ENCODE measurements at regions not wholly inside any gene's neighbourhood (a gene's known extent, or its start where the extent isn't known, plus 50 kb on each side); places are given as distances from the start of the nearest gene placed in this dataset.

DNA sequence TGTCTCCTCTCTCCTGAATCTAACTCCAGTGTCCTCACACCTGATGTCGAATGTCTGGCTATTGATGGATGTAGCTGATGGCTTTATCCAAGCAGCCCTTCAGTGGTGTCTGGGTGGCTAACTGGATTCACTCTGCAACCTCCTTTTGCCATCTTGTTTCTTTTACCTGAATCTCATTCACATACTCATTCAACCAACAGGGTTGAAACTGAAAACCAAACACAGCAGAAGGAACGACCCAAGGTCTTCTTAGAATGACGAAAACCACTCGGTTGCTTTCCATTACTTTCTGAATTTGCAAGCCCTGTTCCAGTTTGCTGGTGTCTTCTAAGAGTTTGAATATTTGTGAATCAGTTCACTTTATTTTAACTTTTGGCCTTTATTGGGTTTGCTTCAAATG lies 424.3 kb upstream of the CXADR start:
- Histone ChIP-seq H3K4me3 (no peak overlapping the region), H3K27ac (no peak overlapping the region), H3K4me1 (no peaks in the 10 kb centered on the region), H3K9me3 (no peaks in the 10 kb centered on the region), H3K36me3 (no peaks in the 10 kb centered on the region), H3K27me3 (no peaks in the 10 kb centered on the region)
- 92% methylated on average over 4 of the region's 4 CpGs for WGBS
- TF ChIP-seq POLR2AphosphoS5 (IDR thresholded peaks at IDR 0.05) (no peak), POLR2A (IDR thresholded peaks at IDR 0.05) (no peak), EP300 (IDR thresholded peaks at IDR 0.05) (no peak)
- TF ChIP-seq, protein P1, sequence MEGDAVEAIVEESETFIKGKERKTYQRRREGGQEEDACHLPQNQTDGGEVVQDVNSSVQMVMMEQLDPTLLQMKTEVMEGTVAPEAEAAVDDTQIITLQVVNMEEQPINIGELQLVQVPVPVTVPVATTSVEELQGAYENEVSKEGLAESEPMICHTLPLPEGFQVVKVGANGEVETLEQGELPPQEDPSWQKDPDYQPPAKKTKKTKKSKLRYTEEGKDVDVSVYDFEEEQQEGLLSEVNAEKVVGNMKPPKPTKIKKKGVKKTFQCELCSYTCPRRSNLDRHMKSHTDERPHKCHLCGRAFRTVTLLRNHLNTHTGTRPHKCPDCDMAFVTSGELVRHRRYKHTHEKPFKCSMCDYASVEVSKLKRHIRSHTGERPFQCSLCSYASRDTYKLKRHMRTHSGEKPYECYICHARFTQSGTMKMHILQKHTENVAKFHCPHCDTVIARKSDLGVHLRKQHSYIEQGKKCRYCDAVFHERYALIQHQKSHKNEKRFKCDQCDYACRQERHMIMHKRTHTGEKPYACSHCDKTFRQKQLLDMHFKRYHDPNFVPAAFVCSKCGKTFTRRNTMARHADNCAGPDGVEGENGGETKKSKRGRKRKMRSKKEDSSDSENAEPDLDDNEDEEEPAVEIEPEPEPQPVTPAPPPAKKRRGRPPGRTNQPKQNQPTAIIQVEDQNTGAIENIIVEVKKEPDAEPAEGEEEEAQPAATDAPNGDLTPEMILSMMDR (IDR thresholded peaks at IDR 0.05): no peak
- no peak for DNase-seq (ENCODE audit: low spot score in 2 of 2)

DNA sequence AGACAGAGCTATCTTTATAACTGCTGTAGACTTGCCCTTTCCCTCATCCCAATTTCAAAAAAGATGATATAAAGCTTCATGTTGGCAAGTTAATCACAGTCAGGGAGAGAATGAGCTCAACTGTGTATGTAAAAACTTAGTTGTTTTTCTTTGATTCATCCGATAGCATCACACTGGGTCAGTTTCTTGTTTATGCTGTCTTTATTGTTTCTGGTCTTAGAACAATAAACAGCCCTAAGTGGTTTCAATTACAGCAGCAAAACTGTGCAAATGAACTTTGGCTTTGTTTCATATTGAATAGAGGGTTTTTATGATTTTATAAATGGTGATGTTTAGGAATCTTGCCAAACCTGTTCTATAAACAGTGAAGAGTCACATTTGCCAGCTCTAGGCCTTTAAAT lies 423.8 kb upstream of the CXADR start:
- no peaks in the 10 kb centered on the region for H3K9me3 ChIP-seq
- TF ChIP-seq POLR2AphosphoS5 (IDR thresholded peaks at IDR 0.05): no peak
- TF ChIP-seq, protein P1 (IDR thresholded peaks at IDR 0.05): no peak
- no peak for TF ChIP-seq EP300 (IDR thresholded peaks at IDR 0.05)
- no peak for TF ChIP-seq POLR2A (IDR thresholded peaks at IDR 0.05)
- no peaks in the 10 kb centered on the region for H3K4me1 ChIP-seq
- no peak overlapping the region for H3K4me3 ChIP-seq
- no peak overlapping the region for H3K27ac ChIP-seq
- 23% methylated on average over 1 of the region's 1 CpG for WGBS
- no peak for DNase-seq (ENCODE audit: low spot score in 2 of 2)
- H3K36me3 ChIP-seq: no peaks in the 10 kb centered on the region
- H3K27me3 ChIP-seq: no peaks in the 10 kb centered on the region

DNA sequence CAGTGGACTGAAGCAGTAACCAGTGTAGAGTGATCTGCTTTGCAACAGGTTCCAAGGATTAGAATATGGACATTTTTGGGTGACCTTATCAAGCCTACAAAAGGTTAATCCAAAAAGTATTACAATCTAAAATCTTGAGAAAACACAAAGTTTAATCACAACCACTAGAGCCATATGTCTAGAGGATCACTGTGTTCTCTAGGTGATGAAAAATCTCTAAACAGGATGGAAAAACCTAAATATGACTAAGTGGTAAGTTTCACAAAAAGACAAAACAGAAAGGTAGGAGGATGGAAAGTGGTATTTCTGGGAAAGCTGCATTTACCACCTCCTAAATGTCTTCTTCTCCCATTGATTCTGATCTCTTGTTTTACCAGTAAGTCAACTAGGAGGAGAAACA lies 411.1 kb upstream of the CXADR start:
- Histone ChIP-seq H3K27ac (no peak overlapping the region), H3K36me3 (no peaks in the 10 kb centered on the region), H3K4me1 (peaks cover 9% of the 10 kb centered on the region), H3K4me3 (no peak overlapping the region), H3K9me3 (no peaks in the 10 kb centered on the region), H3K27me3 (no peaks in the 10 kb centered on the region)
- no peak for DNase-seq (ENCODE audit: low spot score in 2 of 2)
- TF ChIP-seq POLR2A (IDR thresholded peaks at IDR 0.05): no peak

DNA sequence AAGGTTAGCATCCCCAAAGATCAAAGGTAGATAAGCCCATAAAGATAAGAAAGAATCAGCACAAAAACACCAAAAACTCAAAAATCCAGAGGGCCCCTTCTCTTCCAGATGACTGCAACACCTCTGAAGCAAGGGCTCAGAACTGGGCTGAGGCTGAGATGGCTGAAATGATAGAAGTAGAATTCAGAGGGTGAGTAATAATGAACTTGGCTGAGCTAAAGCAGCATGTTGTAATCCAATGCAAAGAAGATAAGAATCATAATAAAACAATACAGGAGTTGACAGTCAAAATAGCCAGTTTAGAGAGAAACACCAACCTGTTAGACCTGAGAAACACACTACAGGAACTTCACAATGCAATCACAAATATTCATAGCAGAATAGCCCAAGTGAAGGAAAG lies 406.9 kb upstream of the CXADR start:
- TF ChIP-seq POLR2A (IDR thresholded peaks at IDR 0.05): no peak
- TF ChIP-seq, protein P1 (IDR thresholded peaks at IDR 0.05): no peak
- no peak for TF ChIP-seq EP300 (IDR thresholded peaks at IDR 0.05)
- no peak for TF ChIP-seq POLR2AphosphoS5 (IDR thresholded peaks at IDR 0.05)
- Histone ChIP-seq H3K36me3 (no peaks in the 10 kb centered on the region), H3K27ac (no peak overlapping the region), H3K9me3 (no peaks in the 10 kb centered on the region), H3K4me3 (no peak overlapping the region), H3K4me1 (peaks cover 9% of the 10 kb centered on the region), H3K27me3 (no peaks in the 10 kb centered on the region)
- no peak for DNase-seq (ENCODE audit: low spot score in 2 of 2)

DNA sequence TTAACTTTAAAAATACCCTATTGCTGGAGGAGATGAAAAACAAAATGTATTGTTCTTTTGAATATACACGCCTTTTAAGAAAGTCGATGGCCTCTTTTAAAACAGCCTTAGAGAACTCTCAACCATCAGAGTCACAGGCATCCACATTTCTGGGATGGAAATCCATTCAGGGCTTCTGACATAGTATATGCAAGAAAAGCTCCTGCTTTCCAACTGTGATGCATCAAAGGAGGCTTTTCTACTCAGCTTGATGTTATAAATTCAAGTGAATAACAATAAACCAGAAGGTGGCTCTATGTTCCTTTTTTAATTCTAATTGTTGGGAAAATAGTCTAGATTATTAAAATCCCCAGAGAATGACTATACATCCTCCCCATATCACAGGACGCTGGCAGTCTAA lies 398.8 kb upstream of the CXADR start:
- 82% methylated on average over 3 of the region's 3 CpGs for WGBS

More for the DNA sequence above, 398.8 kb upstream of the CXADR start:
- H3K9me3 ChIP-seq: no peaks in the 10 kb centered on the region
- no peaks in the 10 kb centered on the region for H3K27me3 ChIP-seq
- H3K27ac ChIP-seq: no peak overlapping the region
- no peak for DNase-seq (ENCODE audit: low spot score in 2 of 2)
- TF ChIP-seq, protein P1 (IDR thresholded peaks at IDR 0.05): no peak
- TF ChIP-seq POLR2A (IDR thresholded peaks at IDR 0.05) (no peak), POLR2AphosphoS5 (IDR thresholded peaks at IDR 0.05) (no peak), EP300 (IDR thresholded peaks at IDR 0.05) (no peak)
- no peaks in the 10 kb centered on the region for H3K4me1 ChIP-seq
- no peaks in the 10 kb centered on the region for H3K36me3 ChIP-seq
- H3K4me3 ChIP-seq: no peak overlapping the region

All from suprapubic skin (tissue), 4 donors.